Activated gamma-delta T cell treated with anti-CD3 and anti-CD28 coated beads, Interleukin-2, amount 50 U/mL, for 16 hours (primary cell): ENCODE measurements at regions not wholly inside any gene's neighbourhood (a gene's known extent, or its start where the extent isn't known, plus 50 kb on each side); places are given as distances from the start of the nearest gene placed in this dataset.
"Not testable (repeated sequence)": the region's sequence is repeated elsewhere in the genome, so short reads cannot be mapped to it uniquely, and the experiment has no call there.

ENCODE experiments used
- DNase-seq: peaks from one replicate; pipeline ENCODE4 v3.0.0-alpha.2; 2020; ENCODE audit warnings: low read depth

DNA sequence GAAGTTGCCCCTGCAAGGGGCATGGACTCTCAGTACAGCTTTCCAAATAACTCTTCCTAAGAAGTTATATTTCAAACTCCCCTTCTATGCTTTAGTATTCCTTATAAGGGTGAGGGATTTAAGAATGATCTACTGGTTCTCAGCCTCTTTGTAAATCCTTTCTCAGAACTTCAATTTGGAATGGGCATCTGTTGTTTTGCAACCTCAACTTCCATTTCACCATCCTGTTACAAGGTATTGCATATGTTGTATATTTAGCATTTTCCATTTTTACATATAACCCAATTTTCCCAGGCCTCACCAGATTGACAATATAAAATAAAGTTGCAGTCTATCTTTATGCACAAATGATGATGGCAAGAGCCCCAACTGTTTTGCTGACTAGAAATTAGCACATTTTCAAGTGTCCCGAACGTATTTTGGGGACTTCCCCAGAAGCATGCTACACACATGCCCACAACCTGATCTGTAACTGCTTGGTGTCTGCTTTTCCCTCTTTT lies 154.9 kb upstream of the CARMIL1 start:
- no peak for DNase-seq

DNA sequence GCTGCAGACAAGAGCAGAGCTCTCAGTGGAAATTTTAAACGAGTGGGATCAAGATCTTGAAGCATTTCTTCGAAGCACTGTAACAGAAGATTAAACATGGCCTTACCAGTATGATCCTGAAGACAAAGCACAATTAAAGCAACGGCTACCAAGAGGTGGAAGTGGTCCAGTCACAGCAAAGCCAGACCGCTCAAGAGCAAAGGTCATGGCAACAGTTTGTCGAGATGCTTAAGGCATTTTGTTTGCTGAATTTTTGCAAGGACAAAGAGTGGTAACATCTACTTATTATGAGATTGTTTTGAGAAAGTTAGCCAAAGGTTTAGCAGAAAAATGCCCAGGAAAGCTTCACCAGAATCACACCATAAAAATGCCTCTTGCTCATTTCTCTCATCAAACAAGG lies 153.4 kb upstream of the CARMIL1 start:
- no peak for DNase-seq

DNA sequence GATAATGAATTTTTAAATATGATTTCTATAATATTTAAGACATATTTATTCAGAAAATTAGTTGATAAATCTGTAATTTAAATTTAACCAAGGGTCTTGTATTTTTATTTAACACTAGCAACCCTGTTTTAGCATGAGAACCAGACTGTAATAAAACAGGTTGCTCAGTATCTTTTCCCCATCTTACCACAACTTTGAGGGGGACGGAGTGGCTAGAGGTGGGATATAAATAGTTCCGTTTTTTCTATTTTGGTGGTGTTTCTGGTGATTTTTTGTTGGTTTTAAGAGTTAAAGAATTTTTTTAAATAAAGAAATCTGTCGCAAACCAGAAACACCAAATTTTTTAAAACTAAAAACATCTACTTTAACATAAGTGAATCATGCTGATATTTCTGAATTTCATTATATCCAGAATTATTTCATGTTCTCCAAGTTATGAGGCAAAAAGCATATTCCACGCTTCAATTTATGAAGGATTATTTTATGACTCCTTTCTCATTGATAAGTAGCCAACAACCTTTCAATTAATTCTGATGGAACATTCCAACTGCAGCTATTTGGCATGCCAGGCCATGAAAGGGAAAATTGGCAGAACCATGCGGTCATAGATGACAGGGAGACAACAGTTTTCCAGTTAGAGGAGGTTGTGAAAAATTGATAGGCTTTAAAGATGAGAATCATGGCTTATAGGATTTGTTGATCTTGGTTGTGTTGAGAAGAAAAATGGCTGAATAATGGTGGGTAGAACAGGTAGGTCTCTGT lies 151.9 kb upstream of the CARMIL1 start:
- no peak for DNase-seq

DNA sequence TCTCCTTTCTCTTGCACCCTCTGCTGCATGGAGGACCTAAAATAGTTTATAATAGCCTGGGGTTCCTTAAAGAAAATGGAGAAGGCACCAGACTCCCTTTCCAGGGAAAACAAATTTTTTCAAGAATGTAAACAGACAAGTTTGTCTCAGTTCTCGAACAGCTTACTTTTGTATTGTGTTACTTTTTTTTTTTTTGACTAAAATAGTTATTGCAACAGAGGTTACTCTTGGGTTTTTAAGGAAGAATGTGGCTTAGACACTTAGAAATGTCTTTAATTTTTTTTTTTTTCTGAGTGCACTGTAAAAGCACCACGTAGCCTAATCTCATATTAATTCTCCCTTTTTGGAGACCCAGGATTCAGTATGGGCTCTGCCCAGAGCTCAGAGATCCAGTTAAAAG lies 148.7 kb upstream of the CARMIL1 start:
- no peak for DNase-seq

DNA sequence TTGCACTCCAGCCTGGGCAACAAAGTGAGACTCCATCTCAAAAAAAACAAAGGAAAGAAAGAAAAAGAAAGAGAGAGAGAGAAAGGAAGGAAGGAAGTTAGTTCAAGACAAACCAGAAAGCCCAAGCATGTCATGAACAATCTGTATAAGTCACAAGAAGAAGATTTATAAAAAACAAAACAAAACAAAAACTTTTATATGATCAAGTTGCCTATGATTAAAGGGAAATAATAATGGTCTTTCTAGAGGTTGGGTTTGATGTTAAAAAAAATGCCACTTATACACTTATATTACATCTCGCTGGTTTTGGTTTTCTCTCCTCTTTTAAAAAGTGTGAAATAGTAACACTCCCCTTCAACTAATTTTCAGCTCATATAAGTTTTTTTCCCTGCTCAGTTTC lies 146.2 kb upstream of the CARMIL1 start:
- DNase-seq = no peak

- DNase-seq = no peak
Observed at GRCh38 chr6:25133568-25133967, 145.6 kb upstream of the CARMIL1 start.

DNA sequence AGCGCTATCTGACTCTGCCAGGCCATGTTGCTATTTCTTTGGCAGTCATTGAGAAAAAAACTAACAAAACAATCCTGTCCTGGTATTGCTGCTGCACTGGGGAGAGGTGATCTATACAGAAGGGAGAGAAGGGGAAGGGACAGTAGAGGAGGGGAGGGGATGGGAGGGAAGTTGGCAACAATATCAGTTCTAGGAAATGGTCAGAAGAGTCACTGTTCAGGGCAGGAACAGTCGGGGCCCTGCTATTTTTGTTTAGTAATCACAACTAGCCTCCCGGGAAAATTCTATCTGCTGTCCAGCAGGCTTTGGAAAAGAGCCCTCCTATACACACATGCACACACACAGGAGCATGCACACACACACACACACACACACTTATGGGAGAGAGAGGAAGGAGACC lies 142.3 kb upstream of the CARMIL1 start:
- no peak for DNase-seq

- DNase-seq = no peak
Observed at GRCh38 chr6:25137480-25137879, 141.7 kb upstream of the CARMIL1 start.

DNA sequence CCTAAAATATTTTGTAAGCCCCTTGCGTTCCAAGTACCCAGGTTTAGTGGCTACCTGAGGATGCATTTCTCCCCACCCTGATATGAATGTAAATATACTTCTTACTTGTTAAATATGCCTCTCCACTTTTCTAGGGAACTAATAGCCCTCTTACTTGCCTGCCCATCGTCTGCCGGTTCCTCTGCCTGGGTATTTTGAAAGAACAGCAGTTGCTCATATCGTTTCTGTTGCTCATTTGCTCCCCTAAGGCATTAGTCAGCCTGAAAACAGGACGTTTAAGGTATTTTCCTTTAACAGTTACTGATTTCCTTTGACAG lies 141.3 kb upstream of the CARMIL1 start:
- DNase-seq = peak; percentile 27

GRCh38 chr6:25138233-25138933 lies 140.8 kb upstream of the CARMIL1 start:
- peak; percentile 33 for DNase-seq

GRCh38 chr6:25138934-25139415 lies 140.2 kb upstream of the CARMIL1 start:
- DNase-seq = no peak

- not testable (repeated sequence) for DNase-seq
Observed at GRCh38 chr6:25139608-25140007, 139.6 kb upstream of the CARMIL1 start.

GRCh38 chr6:25142506-25142905 lies 136.7 kb upstream of the CARMIL1 start:
- DNase-seq = no peak

- no peak for DNase-seq
Observed at GRCh38 chr6:25144919-25145318, 134.3 kb upstream of the CARMIL1 start.

GRCh38 chr6:25147223-25147622 lies 132.0 kb upstream of the CARMIL1 start:
- DNase-seq = no peak

GRCh38 chr6:25150031-25150430 lies 129.1 kb upstream of the CARMIL1 start:
- DNase-seq = no peak

DNA sequence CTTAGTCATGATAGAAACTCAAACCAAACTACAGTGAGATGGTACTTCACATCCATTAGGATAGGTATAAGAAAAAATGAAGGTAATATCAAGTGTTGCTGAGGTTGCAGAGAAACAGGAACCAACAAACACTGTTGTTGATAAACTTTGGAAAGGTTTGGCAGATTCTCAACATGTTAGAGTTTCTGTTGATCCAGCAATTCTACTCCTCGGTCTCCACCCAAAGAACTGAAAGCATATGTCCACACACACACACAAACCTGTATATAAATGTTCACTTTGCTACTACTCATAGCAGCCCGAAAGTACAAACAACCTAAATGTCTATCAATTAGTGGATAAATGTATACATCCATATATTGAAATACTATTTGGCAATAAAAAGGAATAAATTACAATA lies 128.3 kb upstream of the CARMIL1 start:
- DNase-seq = no peak

GRCh38 chr6:25153079-25153478 lies 126.1 kb upstream of the CARMIL1 start:
- DNase-seq = no peak

DNA sequence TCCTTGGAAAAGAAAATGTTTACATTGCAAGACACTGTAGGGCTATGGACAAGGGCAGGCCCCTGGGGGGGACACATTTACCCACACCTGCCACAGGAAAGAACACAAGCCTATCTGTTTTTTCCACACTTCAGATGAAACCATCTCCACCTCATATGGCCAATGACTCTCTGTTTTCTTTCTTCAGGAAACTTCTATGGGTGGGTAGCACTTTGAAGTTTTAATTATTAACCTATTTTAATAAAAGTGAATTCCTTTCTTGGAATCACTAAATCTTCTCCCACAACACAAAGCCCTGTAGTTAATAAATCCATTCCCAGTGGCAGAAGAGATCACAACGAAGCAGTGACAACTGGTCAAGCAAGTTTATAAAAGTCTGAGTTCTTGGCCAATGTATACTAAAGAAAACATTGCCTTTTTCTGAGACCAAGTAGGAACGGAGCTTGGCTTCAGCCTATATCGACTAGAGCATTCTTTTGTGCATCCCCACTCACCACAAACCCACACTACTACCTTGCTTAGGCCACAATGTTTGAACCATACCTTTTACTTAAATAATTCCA lies 125.1 kb upstream of the CARMIL1 start:
- no peak for DNase-seq

DNA sequence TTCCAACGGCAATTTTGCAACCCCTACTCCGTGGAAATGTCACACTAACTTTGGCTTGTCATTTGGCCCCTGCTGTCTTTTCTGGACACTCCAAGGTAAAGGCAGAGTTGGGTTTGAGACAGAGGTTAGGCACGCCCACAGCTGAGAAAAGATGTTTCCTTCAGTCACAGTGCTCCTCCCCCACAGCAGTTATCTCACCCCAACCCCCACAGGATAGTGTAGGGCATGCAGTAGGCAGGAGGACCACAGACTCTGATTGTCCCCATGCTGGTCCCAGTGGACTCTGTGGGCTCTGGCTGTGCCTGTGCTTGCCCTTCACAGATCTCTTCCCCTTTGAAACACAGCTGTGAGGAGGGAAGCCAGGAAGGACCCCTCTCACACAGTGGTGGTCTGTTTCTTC lies 124.0 kb upstream of the CARMIL1 start:
- no peak for DNase-seq

DNA sequence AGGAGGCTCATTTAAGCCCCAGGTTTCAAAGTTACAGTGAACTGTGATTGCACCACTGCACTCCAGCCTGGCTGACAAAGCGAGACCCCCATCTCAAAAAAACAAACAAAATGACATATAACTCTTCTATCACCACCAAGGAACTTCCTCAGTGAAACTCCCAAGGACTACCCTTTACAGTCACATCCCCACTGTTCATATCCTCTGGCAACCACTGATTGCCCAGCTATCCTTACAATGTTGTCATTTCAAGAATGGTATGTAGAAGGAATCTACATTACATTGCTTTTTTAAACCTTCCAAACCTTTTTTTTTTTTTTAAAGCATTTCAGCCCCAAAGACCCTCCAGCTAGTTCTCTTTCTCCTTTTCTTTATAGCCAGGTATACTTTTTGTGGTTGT lies 123.1 kb upstream of the CARMIL1 start:
- no peak for DNase-seq

- DNase-seq = no peak
Observed at GRCh38 chr6:25157183-25157582, 122.0 kb upstream of the CARMIL1 start.

DNA sequence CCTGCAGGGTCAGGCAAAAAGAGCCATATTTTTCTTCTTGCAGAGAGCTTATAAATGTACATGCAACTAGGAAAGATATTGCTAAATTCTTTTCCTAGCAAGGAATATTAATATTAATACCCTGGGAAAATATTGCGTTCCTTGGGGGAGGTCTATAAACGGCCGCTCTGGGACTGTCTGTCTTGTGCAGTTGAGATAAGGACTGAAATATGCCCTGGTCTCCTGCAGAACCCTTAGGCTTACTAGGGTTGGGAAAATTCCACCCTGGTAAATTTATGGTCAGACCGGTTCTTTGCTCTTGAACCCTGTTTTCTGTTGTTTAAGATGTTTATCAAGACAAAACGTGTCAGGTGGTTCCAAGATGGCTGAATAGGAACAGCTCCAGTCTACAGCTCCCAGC lies 121.3 kb upstream of the CARMIL1 start:
- DNase-seq = no peak
